Mammary epithelial cell (primary cell): ENCODE measurements at regions not wholly inside any gene's neighbourhood (a gene's known extent, or its start where the extent isn't known, plus 50 kb on each side); places are given as distances from the start of the nearest gene placed in this dataset.

Experiments used
- CTCF ChIP-seq, 2 donors: IDR thresholded peaks in 1 of 2; conservative IDR thresholded peaks in 1 of 2; 2 replicates each; pipeline ENCODE4 v1.5.1; 2011 to 2012; ENCODE audit warnings: inconsistent platforms in 2 of 2, low read length in 2 of 2, mild to moderate bottlenecking in 2 of 2, control low read depth in 1 of 2, low read depth in 1 of 2; ENCODE audit not compliant: insufficient read depth in 1 of 2; ENCODE audit errors: extremely low read depth in 1 of 2
- EZH2 ChIP-seq: IDR thresholded peaks from 2 replicates; pipeline ENCODE4 v1.6.1; 2012; ENCODE audit warnings: low read length, inconsistent platforms, borderline replicate concordance

DNA sequence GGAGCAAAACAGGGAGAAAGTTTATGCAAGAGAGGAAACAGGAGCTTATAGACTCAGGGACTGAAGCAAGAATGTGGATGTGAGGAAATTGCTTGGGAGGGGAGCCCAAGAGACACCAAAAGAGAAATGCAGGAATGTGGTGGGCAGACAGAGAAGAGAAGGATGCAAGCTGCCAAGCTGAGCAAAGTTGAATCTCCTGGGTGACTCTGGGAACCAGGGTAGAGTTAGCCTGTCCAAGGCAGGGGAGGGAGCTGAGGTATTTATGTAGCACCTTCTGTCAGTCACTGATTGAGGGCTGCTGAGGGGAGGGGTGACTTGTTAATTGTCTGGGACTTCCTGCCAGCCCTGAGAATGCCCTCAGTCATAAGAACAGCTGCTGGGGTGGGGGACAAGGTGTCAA is 464.3 kb downstream of the NBAS start:
- no peak for TF ChIP-seq CTCF (conservative IDR thresholded peaks at IDR 0.05 in 1 of 2, IDR thresholded peaks at IDR 0.05 in 1 of 2; ENCODE audit: extremely low read depth in 1 of 2, insufficient read depth in 1 of 2, low read depth in 1 of 2, low read length in 2 of 2)
- TF ChIP-seq EZH2, result no peak
